ENCODE measurements at regions not wholly inside any gene's neighbourhood (a gene's known extent, or its start where the extent isn't known, plus 50 kb on each side); places are given as distances from the start of the nearest gene placed in this dataset.
A peak's percentile ranks its signal among the peaks of the same experiment; 100 is the strongest.
"Not testable (repeated sequence)": the region's sequence is repeated elsewhere in the genome, so short reads cannot be mapped to it uniquely, and the experiment has no call there.

- Mint-ChIP-seq H3K4me3 (no peak overlapping the region), H3K4me1 (ENCODE audit: low read depth) (peaks cover 13% of the 10 kb centered on the region), H3K27ac (no peak overlapping the region), H3K36me3 (ENCODE audit: low read depth) (no peaks in the 10 kb centered on the region), H3K9me3 (no peaks in the 10 kb centered on the region), H3K27me3 (ENCODE audit: insufficient read depth) (no peaks in the 10 kb centered on the region)
- DNase-seq, result no peak
- TF ChIP-seq CTCF (IDR thresholded peaks at IDR 0.05), result no peak
These were observed 61.9 kb upstream of the ATXN1 start for GRCh38 chr6:16822975-16823717.

GRCh38 chr6:16822529-16822928 lies 61.3 kb upstream of the ATXN1 start:
- Mint-ChIP-seq H3K9me3 (no peaks in the 10 kb centered on the region), H3K4me1 (ENCODE audit: low read depth) (peaks cover 13% of the 10 kb centered on the region), H3K4me3 (no peak overlapping the region), H3K36me3 (ENCODE audit: low read depth) (no peaks in the 10 kb centered on the region), H3K27me3 (ENCODE audit: insufficient read depth) (no peaks in the 10 kb centered on the region), H3K27ac (no peak overlapping the region)
- no peak for DNase-seq
- TF ChIP-seq CTCF (IDR thresholded peaks at IDR 0.05), result no peak

GRCh38 chr6:16821834-16822264 lies 60.6 kb upstream of the ATXN1 start:
- Mint-ChIP-seq H3K27me3 (ENCODE audit: insufficient read depth) (no peaks in the 10 kb centered on the region), H3K4me3 (no peak overlapping the region), H3K36me3 (ENCODE audit: low read depth) (no peaks in the 10 kb centered on the region)

GRCh38 chr6:16820262-16820661 lies 59.0 kb upstream of the ATXN1 start:
- not testable (repeated sequence) for H3K36me3 Mint-ChIP-seq (ENCODE audit: low read depth); H3K9me3 Mint-ChIP-seq; H3K4me3 Mint-ChIP-seq

More at GRCh38 chr6:16821834-16822264, 60.6 kb upstream of the ATXN1 start:
- DNase-seq, result no peak
- peaks cover 13% of the 10 kb centered on the region for H3K4me1 Mint-ChIP-seq (ENCODE audit: low read depth)
- no peaks in the 10 kb centered on the region for H3K9me3 Mint-ChIP-seq
- no peak for TF ChIP-seq CTCF (IDR thresholded peaks at IDR 0.05)
- H3K27ac Mint-ChIP-seq, result no peak overlapping the region

GRCh38 chr6:16819752-16820151 lies 58.5 kb upstream of the ATXN1 start:
- H3K4me1 Mint-ChIP-seq (ENCODE audit: low read depth), result peaks cover 13% of the 10 kb centered on the region
- DNase-seq, result no peak
- no peak overlapping the region for H3K4me3 Mint-ChIP-seq
- no peaks in the 10 kb centered on the region for H3K9me3 Mint-ChIP-seq
- H3K27me3 Mint-ChIP-seq (ENCODE audit: insufficient read depth), result no peaks in the 10 kb centered on the region
- TF ChIP-seq CTCF (IDR thresholded peaks at IDR 0.05), result peak; percentile 65
- H3K36me3 Mint-ChIP-seq (ENCODE audit: low read depth), result no peaks in the 10 kb centered on the region
- no peak overlapping the region for H3K27ac Mint-ChIP-seq

More at GRCh38 chr6:16820262-16820661, 59.0 kb upstream of the ATXN1 start:
- not testable (repeated sequence) for DNase-seq; H3K27me3 Mint-ChIP-seq (ENCODE audit: insufficient read depth); H3K27ac Mint-ChIP-seq
- peaks cover 13% of the 10 kb centered on the region for H3K4me1 Mint-ChIP-seq (ENCODE audit: low read depth)

- TF ChIP-seq CTCF (IDR thresholded peaks at IDR 0.05), result no peak
- H3K4me3 Mint-ChIP-seq, result peak overlapping the region; percentile 13; the same call in 1 of the 2 replicates
- peaks cover 13% of the 10 kb centered on the region for H3K4me1 Mint-ChIP-seq (ENCODE audit: low read depth)
- no peak for DNase-seq
- no peaks in the 10 kb centered on the region for H3K27me3 Mint-ChIP-seq (ENCODE audit: insufficient read depth)
- H3K27ac Mint-ChIP-seq, result no peak overlapping the region
- H3K36me3 Mint-ChIP-seq (ENCODE audit: low read depth), result no peaks in the 10 kb centered on the region
- H3K9me3 Mint-ChIP-seq, result no peaks in the 10 kb centered on the region
These were observed 57.8 kb upstream of the ATXN1 start for GRCh38 chr6:16818992-16819626.
